H9 (cell line): ENCODE measurements at regions not wholly inside any gene's neighbourhood (a gene's known extent, or its start where the extent isn't known, plus 50 kb on each side); places are given as distances from the start of the nearest gene placed in this dataset.
A peak's percentile ranks its signal among the peaks of the same experiment; 100 is the strongest.

Experiments
- DNase-seq: peaks from one replicate; pipeline ENCODE4 v3.0.0-alpha.2; 2017
- H2AFZ ChIP-seq: one replicate; pipeline ENCODE4 v1.6.1; 2013; ENCODE audit warnings: mild to moderate bottlenecking, low read length, control low read depth, moderate library complexity
- H2AK5ac ChIP-seq: 2 replicates; pipeline ENCODE4 v1.6.1; 2013; ENCODE audit warnings: low read length, control low read depth, mixed read lengths; ENCODE audit not compliant: insufficient read length
- H2BK120ac ChIP-seq: one replicate; pipeline ENCODE4 v1.6.1; 2013; ENCODE audit warnings: low read depth, mild to moderate bottlenecking, low read length, control low read depth, inconsistent platforms; ENCODE audit not compliant: poor library complexity, severe bottlenecking
- H2BK12ac ChIP-seq: 2 replicates; pipeline ENCODE4 v1.6.1; 2013; ENCODE audit warnings: low read length, control low read depth, mixed read lengths, low read depth; ENCODE audit not compliant: insufficient read length
- H2BK15ac ChIP-seq: 2 replicates; pipeline ENCODE4 v1.6.1; 2013; ENCODE audit warnings: low read depth, low read length, control low read depth
- H2BK20ac ChIP-seq: one replicate; pipeline ENCODE4 v1.6.1; 2013; ENCODE audit warnings: low read depth, mild to moderate bottlenecking, low read length, control low read depth, inconsistent platforms; ENCODE audit not compliant: poor library complexity, severe bottlenecking
- H2BK5ac ChIP-seq: 2 replicates; pipeline ENCODE4 v1.6.1; 2013; ENCODE audit warnings: low read length, control low read depth, mixed read lengths; ENCODE audit not compliant: insufficient read length
- H3K14ac ChIP-seq: 2 replicates; pipeline ENCODE4 v1.6.1; 2013; ENCODE audit warnings: low read length, control low read depth; ENCODE audit not compliant: insufficient read depth
- H3K18ac ChIP-seq: 2 replicates; pipeline ENCODE4 v1.6.1; 2013; ENCODE audit warnings: low read depth, mild to moderate bottlenecking, mixed read lengths, low read length, control low read depth; ENCODE audit not compliant: insufficient read length
- H3K23ac ChIP-seq: 2 replicates; pipeline ENCODE4 v1.6.1; 2013; ENCODE audit warnings: low read length, control low read depth, mixed read lengths, low read depth; ENCODE audit not compliant: insufficient read length
- H3K23me2 ChIP-seq: 2 replicates; pipeline ENCODE4 v1.6.1; 2013; ENCODE audit warnings: low read depth, mild to moderate bottlenecking, mixed read lengths, low read length, control low read depth; ENCODE audit not compliant: insufficient read length, poor library complexity, severe bottlenecking
- H3K27ac ChIP-seq: 2 replicates; pipeline ENCODE4 v1.5.1; 2013; ENCODE audit warnings: low read length, control low read depth, mixed read lengths, low read depth; ENCODE audit not compliant: insufficient read length
- H3K27me3 ChIP-seq: 2 replicates; pipeline ENCODE4 v1.6.1; 2013; ENCODE audit warnings: low read length, control low read depth, inconsistent platforms; ENCODE audit not compliant: insufficient read depth
- H3K4ac ChIP-seq: 2 replicates; pipeline ENCODE4 v1.6.1; 2013; ENCODE audit warnings: low read depth, mild to moderate bottlenecking, control low read depth, inconsistent platforms, low read length, moderate library complexity
- H3K4me1 ChIP-seq: 2 replicates; pipeline ENCODE4 v1.6.1; 2013; ENCODE audit warnings: low read length, control low read depth, inconsistent platforms; ENCODE audit not compliant: insufficient read depth
- H3K4me2 ChIP-seq: 2 replicates; pipeline ENCODE4 v1.6.1; 2013; ENCODE audit warnings: low read length, control low read depth, mixed read lengths; ENCODE audit not compliant: insufficient read length, insufficient read depth
- H3K56ac ChIP-seq: 2 replicates; pipeline ENCODE4 v1.6.1; 2013; ENCODE audit warnings: low read depth, mild to moderate bottlenecking, mixed read lengths, low read length, control low read depth; ENCODE audit not compliant: insufficient read length
- H3K79me1 ChIP-seq: 2 replicates; pipeline ENCODE4 v1.6.1; 2013; ENCODE audit warnings: low read depth, mild to moderate bottlenecking, moderate library complexity, low read length, control low read depth, inconsistent platforms; ENCODE audit not compliant: insufficient read depth, poor library complexity, severe bottlenecking
- H3K79me2 ChIP-seq: 2 replicates; pipeline ENCODE4 v1.6.1; 2013; ENCODE audit warnings: low read length, control low read depth, inconsistent platforms; ENCODE audit not compliant: insufficient read depth
- H3K9ac ChIP-seq: 2 replicates; pipeline ENCODE4 v1.6.1; 2013; ENCODE audit warnings: low read length, control low read depth, mixed read lengths; ENCODE audit not compliant: insufficient read length; ENCODE audit errors: extremely low read depth
- H3K9me3 ChIP-seq: one replicate; pipeline ENCODE4 v1.6.1; 2013; ENCODE audit warnings: low read depth, low read length, inconsistent platforms; ENCODE audit not compliant: control insufficient read depth
- H3T11ph ChIP-seq: one replicate; pipeline ENCODE4 v1.6.1; 2013; ENCODE audit warnings: mild to moderate bottlenecking, low read length, control low read depth, inconsistent platforms
- H4K20me1 ChIP-seq: one replicate; pipeline ENCODE4 v1.6.1; 2013; ENCODE audit not compliant: control insufficient read depth, insufficient read length, insufficient read depth
- H4K5ac ChIP-seq: 2 replicates; pipeline ENCODE4 v1.6.1; 2013; ENCODE audit warnings: low read depth, mild to moderate bottlenecking, mixed read lengths, low read length, control low read depth; ENCODE audit not compliant: insufficient read length
- H4K8ac ChIP-seq: replicated peaks from 2 replicates; pipeline ENCODE4 v1.6.1; 2013; ENCODE audit warnings: low read length, control low read depth, mixed read lengths, low read depth; ENCODE audit not compliant: insufficient read length
- H4K91ac ChIP-seq: 2 replicates; pipeline ENCODE4 v1.6.1; 2013; ENCODE audit warnings: low read depth, mild to moderate bottlenecking, moderate library complexity, mixed read lengths, low read length, control low read depth; ENCODE audit not compliant: insufficient read length
- H3K27ac Mint-ChIP-seq, 3 experiments: 2 replicates in 2 of 3; 3 replicates in 1 of 3; pipeline ENCODE4 v1.8.0; 2020 to 2021; ENCODE audit warnings: mixed read lengths in 3 of 3, mild to moderate bottlenecking in 1 of 3, moderate library complexity in 1 of 3
- H3K27me3 Mint-ChIP-seq: 2 replicates; pipeline ENCODE4 v1.8.0; 2021; ENCODE audit warnings: low read depth, mild to moderate bottlenecking, moderate library complexity, mixed read lengths
- H3K36me3 Mint-ChIP-seq, 3 experiments: 2 replicates in 2 of 3; 3 replicates in 1 of 3; pipeline ENCODE4 v1.8.0; 2020 to 2021; ENCODE audit warnings: low read depth in 3 of 3, mixed read lengths in 3 of 3; ENCODE audit not compliant: insufficient read depth in 1 of 3
- H3K4me1 Mint-ChIP-seq, 2 experiments: 2 replicates each; pipeline ENCODE4 v1.8.0; 2020; ENCODE audit warnings: mixed read lengths in 2 of 2
- H3K4me3 Mint-ChIP-seq, 2 experiments: 2 replicates in 1 of 2; 3 replicates in 1 of 2; pipeline ENCODE4 v1.8.0; 2020 to 2021; ENCODE audit warnings: mild to moderate bottlenecking in 2 of 2, mixed read lengths in 2 of 2, moderate library complexity in 1 of 2
- H3K9me3 Mint-ChIP-seq, 2 experiments: 2 replicates in 1 of 2; 3 replicates in 1 of 2; pipeline ENCODE4 v1.8.0; 2020; ENCODE audit warnings: mild to moderate bottlenecking in 2 of 2, mixed read lengths in 2 of 2, moderate library complexity in 1 of 2
- whole genome bisulfite sequencing: extraction: QIAGEN DNeasy Blood & Tissue Kit; methylation state at CpG from one replicate; pipeline ENCODE4 v1.1.7; 2013; ENCODE audit warnings: missing lambda C conversion rate, low lambda C conversion rate, mixed read lengths; ENCODE audit not compliant: insufficient read length; ENCODE audit errors: extremely low coverage; 5-methylcytosine and 5-hydroxymethylcytosine counted together
- TF ChIP-seq, protein P1 (sequence below): fragments of 200-600 bp; sonication (generic); conservative IDR thresholded peaks from 3 replicates; pipeline ENCODE4 v1.8.0; 2021; ENCODE audit warnings: antibody characterized with exemption, mild to moderate bottlenecking

DNA sequence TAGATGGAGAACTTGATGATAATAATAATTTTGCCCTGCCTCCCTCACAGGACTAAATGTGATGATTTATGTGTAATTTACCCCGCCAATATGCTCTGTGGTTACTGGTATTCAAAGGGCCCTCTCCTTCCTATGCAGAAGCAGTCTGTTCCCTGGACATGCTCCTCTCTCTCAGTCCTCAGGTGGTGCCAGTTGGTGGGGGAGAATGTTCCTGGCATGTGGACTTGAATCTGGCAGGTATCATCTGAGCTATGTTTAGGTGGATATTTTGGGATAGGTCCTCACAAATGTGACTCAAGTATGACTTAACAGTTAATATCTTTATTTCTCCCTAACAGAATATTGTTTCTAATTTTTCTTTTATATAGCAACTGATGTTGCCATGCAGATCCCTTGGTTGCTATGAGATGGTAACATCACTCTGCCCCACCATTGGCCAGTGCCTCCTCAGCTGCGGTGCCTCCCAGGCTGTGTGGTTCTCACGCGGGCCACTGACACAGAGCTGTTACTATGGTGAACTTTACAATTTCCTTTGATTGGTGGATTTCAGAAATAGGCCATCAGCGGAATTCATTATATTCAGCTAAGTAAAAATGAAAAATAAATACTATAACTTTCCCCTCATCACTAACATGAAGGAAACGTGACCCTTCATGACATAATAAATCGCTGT lies 106.7 kb upstream of the PELI1 start:
- Histone ChIP-seq H2BK12ac (no peak overlapping the region), H2BK20ac (no peak overlapping the region), H3K27me3 (no peaks in the 10 kb centered on the region), H3K18ac (no peak overlapping the region), H2BK15ac (no peak overlapping the region), H3K27ac (peak overlapping the region; percentile 86), H3K79me1 (peaks cover 2% of the 10 kb centered on the region), H4K91ac (no peak overlapping the region), H3K79me2 (peaks cover 12% of the 10 kb centered on the region; the same call in 1 of the 2 replicates), H2AFZ (no peak overlapping the region), H2BK120ac (no peak overlapping the region), H3K4me2 (peak overlapping the region; percentile 61), H3K23me2 (peaks cover 6% of the 10 kb centered on the region), H4K20me1 (no peaks in the 10 kb centered on the region), H3K4me1 (peaks cover 17% of the 10 kb centered on the region), H2BK5ac (no peak overlapping the region), H3K4ac (no peak overlapping the region; the same call in 1 of the 2 replicates), H2AK5ac (no peak overlapping the region), H3K9ac (no peak overlapping the region), H3K23ac (no peak overlapping the region), H3K56ac (no peak overlapping the region), H3K9me3 (no peaks in the 10 kb centered on the region), H4K8ac (no peak overlapping the region), H3K14ac (no peak overlapping the region), H4K5ac (no peak overlapping the region), H3T11ph (no peak overlapping the region)
- TF ChIP-seq, protein P1, sequence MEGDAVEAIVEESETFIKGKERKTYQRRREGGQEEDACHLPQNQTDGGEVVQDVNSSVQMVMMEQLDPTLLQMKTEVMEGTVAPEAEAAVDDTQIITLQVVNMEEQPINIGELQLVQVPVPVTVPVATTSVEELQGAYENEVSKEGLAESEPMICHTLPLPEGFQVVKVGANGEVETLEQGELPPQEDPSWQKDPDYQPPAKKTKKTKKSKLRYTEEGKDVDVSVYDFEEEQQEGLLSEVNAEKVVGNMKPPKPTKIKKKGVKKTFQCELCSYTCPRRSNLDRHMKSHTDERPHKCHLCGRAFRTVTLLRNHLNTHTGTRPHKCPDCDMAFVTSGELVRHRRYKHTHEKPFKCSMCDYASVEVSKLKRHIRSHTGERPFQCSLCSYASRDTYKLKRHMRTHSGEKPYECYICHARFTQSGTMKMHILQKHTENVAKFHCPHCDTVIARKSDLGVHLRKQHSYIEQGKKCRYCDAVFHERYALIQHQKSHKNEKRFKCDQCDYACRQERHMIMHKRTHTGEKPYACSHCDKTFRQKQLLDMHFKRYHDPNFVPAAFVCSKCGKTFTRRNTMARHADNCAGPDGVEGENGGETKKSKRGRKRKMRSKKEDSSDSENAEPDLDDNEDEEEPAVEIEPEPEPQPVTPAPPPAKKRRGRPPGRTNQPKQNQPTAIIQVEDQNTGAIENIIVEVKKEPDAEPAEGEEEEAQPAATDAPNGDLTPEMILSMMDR = no peak
- no CpG with 5 or more reads among the region's 7 CpGs for WGBS
- Mint-ChIP-seq H3K36me3 (peaks cover 15 to 37% (median 26%) of the 10 kb centered on the region in 3 experiments), H3K9me3 (no peaks in the 10 kb centered on the region), H3K27me3 (no peaks in the 10 kb centered on the region; the same call in 1 of the 2 replicates), H3K4me3 (peak overlapping the region; percentile 90 to 99), H3K27ac (peak overlapping the region; percentile 92 to 98 (median 95)), H3K4me1 (peaks cover 66 to 73% of the 10 kb centered on the region in 2 experiments)
- DNase-seq = peak; percentile 61
